PFSK-1 (cell line): ENCODE measurements at regions not wholly inside any gene's neighbourhood (a gene's known extent, or its start where the extent isn't known, plus 50 kb on each side); places are given as distances from the start of the nearest gene placed in this dataset.

Experiments used
- FOXP2 ChIP-seq: optimal IDR thresholded peaks from 2 replicates; pipeline ENCODE3; 2011; ENCODE audit warnings: borderline replicate concordance, control low read depth, inconsistent platforms; ENCODE audit not compliant: insufficient read depth; ENCODE audit errors: extremely low read length, extremely low read depth
- POLR2AphosphoS5 ChIP-seq: IDR thresholded peaks from 2 replicates; pipeline ENCODE4 v1.6.1; 2012; ENCODE audit warnings: low read depth, mild to moderate bottlenecking, control low read depth, low read length, moderate library complexity
- SIN3A ChIP-seq: IDR thresholded peaks from 2 replicates; pipeline ENCODE4 v1.6.1; 2012; ENCODE audit warnings: mild to moderate bottlenecking, low read length, moderate library complexity, borderline replicate concordance; ENCODE audit not compliant: insufficient read depth
- TAF1 ChIP-seq: IDR thresholded peaks from 2 replicates; pipeline ENCODE4 v1.6.1; 2012; ENCODE audit warnings: low read length, control low read depth, borderline replicate concordance; ENCODE audit not compliant: insufficient read depth
- TF ChIP-seq, protein P1 (sequence below), 2 experiments: IDR thresholded peaks; 2 replicates each; pipeline versions ENCODE4 v1.6.1 to v1.8.0; 2011 to 2012; ENCODE audit warnings: low read depth in 2 of 2, low read length in 2 of 2, control low read depth in 1 of 2, inconsistent platforms in 1 of 2, mild to moderate bottlenecking in 1 of 2, moderate library complexity in 1 of 2; ENCODE audit not compliant: insufficient read depth in 1 of 2

DNA sequence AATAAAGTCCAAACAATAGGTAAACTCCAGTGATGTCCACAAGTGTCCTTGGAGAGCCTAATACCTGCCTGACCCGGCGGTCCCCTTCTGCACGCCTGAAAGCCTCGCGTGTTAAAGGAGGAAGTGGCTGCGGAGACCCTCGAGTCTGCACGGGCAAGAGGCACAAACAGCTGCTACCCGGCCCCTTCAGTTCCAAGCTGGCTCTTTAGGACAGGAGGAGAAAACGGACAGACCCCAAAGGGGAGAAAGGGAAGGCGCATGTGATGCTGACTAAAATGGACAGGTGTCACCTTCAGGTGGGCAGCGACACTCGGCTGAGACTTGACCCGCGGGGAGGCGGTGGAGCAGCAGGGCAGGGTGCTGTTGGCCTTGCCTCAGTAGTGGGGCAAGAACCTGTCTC is 102.7 kb upstream of the TENM3 start:
- TF ChIP-seq, protein P1, sequence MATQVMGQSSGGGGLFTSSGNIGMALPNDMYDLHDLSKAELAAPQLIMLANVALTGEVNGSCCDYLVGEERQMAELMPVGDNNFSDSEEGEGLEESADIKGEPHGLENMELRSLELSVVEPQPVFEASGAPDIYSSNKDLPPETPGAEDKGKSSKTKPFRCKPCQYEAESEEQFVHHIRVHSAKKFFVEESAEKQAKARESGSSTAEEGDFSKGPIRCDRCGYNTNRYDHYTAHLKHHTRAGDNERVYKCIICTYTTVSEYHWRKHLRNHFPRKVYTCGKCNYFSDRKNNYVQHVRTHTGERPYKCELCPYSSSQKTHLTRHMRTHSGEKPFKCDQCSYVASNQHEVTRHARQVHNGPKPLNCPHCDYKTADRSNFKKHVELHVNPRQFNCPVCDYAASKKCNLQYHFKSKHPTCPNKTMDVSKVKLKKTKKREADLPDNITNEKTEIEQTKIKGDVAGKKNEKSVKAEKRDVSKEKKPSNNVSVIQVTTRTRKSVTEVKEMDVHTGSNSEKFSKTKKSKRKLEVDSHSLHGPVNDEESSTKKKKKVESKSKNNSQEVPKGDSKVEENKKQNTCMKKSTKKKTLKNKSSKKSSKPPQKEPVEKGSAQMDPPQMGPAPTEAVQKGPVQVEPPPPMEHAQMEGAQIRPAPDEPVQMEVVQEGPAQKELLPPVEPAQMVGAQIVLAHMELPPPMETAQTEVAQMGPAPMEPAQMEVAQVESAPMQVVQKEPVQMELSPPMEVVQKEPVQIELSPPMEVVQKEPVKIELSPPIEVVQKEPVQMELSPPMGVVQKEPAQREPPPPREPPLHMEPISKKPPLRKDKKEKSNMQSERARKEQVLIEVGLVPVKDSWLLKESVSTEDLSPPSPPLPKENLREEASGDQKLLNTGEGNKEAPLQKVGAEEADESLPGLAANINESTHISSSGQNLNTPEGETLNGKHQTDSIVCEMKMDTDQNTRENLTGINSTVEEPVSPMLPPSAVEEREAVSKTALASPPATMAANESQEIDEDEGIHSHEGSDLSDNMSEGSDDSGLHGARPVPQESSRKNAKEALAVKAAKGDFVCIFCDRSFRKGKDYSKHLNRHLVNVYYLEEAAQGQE (IDR thresholded peaks at IDR 0.05; ENCODE audit: insufficient read depth in 1 of 2, low read depth in 2 of 2, low read length in 2 of 2): no peak
- TF ChIP-seq TAF1 (no peak), FOXP2 (no peak), SIN3A (no peak), POLR2AphosphoS5 (no peak)

DNA sequence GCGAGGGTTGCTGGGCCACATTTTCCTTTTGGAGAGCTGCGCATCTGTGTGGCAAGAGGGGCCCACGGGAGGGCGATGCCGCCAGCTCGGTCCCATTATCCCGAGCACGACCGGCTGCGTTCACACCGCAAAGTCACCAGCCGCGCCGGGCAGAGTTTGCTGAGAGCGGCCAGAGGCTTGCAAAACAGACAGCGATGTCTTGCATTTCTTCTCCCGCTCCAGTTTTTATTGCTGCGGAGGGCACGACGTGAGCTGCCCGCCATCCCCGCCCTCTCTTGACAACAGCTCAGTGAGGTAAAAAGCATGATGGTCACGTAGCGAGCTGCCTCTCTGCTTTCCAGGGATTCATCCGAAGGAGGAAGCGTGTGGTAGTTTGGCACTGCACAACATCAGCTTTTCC is 102.1 kb upstream of the TENM3 start:
- TF ChIP-seq FOXP2: no peak
- no peak for TF ChIP-seq TAF1
- TF ChIP-seq, protein P1 (IDR thresholded peaks at IDR 0.05; ENCODE audit: insufficient read depth in 1 of 2, low read depth in 2 of 2, low read length in 2 of 2): no peak
- TF ChIP-seq POLR2AphosphoS5: no peak
- no peak for TF ChIP-seq SIN3A

GRCh38 chr4:182142176-182143085 is 100.8 kb upstream of the TENM3 start:
- TF ChIP-seq SIN3A: no peak
- TF ChIP-seq, protein P1 (IDR thresholded peaks at IDR 0.05; ENCODE audit: insufficient read depth in 1 of 2, low read depth in 2 of 2, low read length in 2 of 2): no peak
- TF ChIP-seq TAF1: no peak
- no peak for TF ChIP-seq FOXP2
- no peak for TF ChIP-seq POLR2AphosphoS5

- TF ChIP-seq FOXP2 (no peak), TAF1 (no peak), SIN3A (no peak), POLR2AphosphoS5 (no peak)
- TF ChIP-seq, protein P1 (IDR thresholded peaks at IDR 0.05; ENCODE audit: insufficient read depth in 1 of 2, low read depth in 2 of 2, low read length in 2 of 2): no peak
Observed at GRCh38 chr4:182143086-182143821, 99.9 kb upstream of the TENM3 start.
